ENCODE measurements at regions not wholly inside any gene's neighbourhood (a gene's known extent, or its start where the extent isn't known, plus 50 kb on each side); places are given as distances from the start of the nearest gene placed in this dataset.

GRCh38 chr13:111893607-111894443 is 173.1 kb upstream of the SOX1 start:
- no peaks in the 10 kb centered on the region for H3K36me3 ChIP-seq (ENCODE audit: insufficient read depth, low read length)
- peak overlapping the region; percentile 77 for H3K9ac ChIP-seq (ENCODE audit: low read depth, low read length)
- no peaks in the 10 kb centered on the region for H3K9me3 ChIP-seq (ENCODE audit: control insufficient read depth, insufficient read depth, low read length)
- peaks cover 8% of the 10 kb centered on the region; the same call in 1 of the 2 replicates for H3K4me1 ChIP-seq (ENCODE audit: insufficient read depth, low read length)

- Histone ChIP-seq H3K4me1 (ENCODE audit: insufficient read depth, low read length) (peaks cover 8% of the 10 kb centered on the region; the same call in 1 of the 2 replicates), H3K9ac (ENCODE audit: low read depth, low read length) (no peak overlapping the region)
These were observed 170.8 kb upstream of the SOX1 start for GRCh38 chr13:111895896-111896821.

GRCh38 chr13:111897178-111897845 is 169.6 kb upstream of the SOX1 start:
- peaks cover 5% of the 10 kb centered on the region; the same call in 1 of the 2 replicates for H3K4me1 ChIP-seq (ENCODE audit: insufficient read depth, low read length)
- no peak overlapping the region for H3K9ac ChIP-seq (ENCODE audit: low read depth, low read length)
- H3K9me3 ChIP-seq (ENCODE audit: control insufficient read depth, insufficient read depth, low read length), result no peaks in the 10 kb centered on the region
- no peaks in the 10 kb centered on the region for H3K36me3 ChIP-seq (ENCODE audit: insufficient read depth, low read length)

More at GRCh38 chr13:111895896-111896821, 170.8 kb upstream of the SOX1 start:
- Histone ChIP-seq H3K36me3 (ENCODE audit: insufficient read depth, low read length) (no peaks in the 10 kb centered on the region), H3K9me3 (ENCODE audit: control insufficient read depth, insufficient read depth, low read length) (no peaks in the 10 kb centered on the region)

GRCh38 chr13:111897846-111898215 is 169.1 kb upstream of the SOX1 start:
- Histone ChIP-seq H3K9ac (ENCODE audit: low read depth, low read length) (no peak overlapping the region), H3K36me3 (ENCODE audit: insufficient read depth, low read length) (no peaks in the 10 kb centered on the region), H3K4me1 (ENCODE audit: insufficient read depth, low read length) (no peaks in the 10 kb centered on the region), H3K9me3 (ENCODE audit: control insufficient read depth, insufficient read depth, low read length) (no peaks in the 10 kb centered on the region)

- no peak overlapping the region for H3K9ac ChIP-seq (ENCODE audit: low read depth, low read length)
- H3K36me3 ChIP-seq (ENCODE audit: insufficient read depth, low read length), result no peaks in the 10 kb centered on the region
- no peaks in the 10 kb centered on the region for H3K9me3 ChIP-seq (ENCODE audit: control insufficient read depth, insufficient read depth, low read length)
These were observed 167.8 kb upstream of the SOX1 start for GRCh38 chr13:111898956-111899713.

GRCh38 chr13:111899714-111900389 is 167.1 kb upstream of the SOX1 start:
- no peaks in the 10 kb centered on the region for H3K4me1 ChIP-seq (ENCODE audit: insufficient read depth, low read length)
- H3K36me3 ChIP-seq (ENCODE audit: insufficient read depth, low read length), result no peaks in the 10 kb centered on the region
- no peak overlapping the region for H3K9ac ChIP-seq (ENCODE audit: low read depth, low read length)
- no peaks in the 10 kb centered on the region for H3K9me3 ChIP-seq (ENCODE audit: control insufficient read depth, insufficient read depth, low read length)

More at GRCh38 chr13:111898956-111899713, 167.8 kb upstream of the SOX1 start:
- H3K4me1 ChIP-seq (ENCODE audit: insufficient read depth, low read length), result no peaks in the 10 kb centered on the region

GRCh38 chr13:111900390-111901131 is 166.4 kb upstream of the SOX1 start:
- Histone ChIP-seq H3K9ac (ENCODE audit: low read depth, low read length) (no peak overlapping the region), H3K4me1 (ENCODE audit: insufficient read depth, low read length) (no peaks in the 10 kb centered on the region), H3K36me3 (ENCODE audit: insufficient read depth, low read length) (no peaks in the 10 kb centered on the region), H3K9me3 (ENCODE audit: control insufficient read depth, insufficient read depth, low read length) (no peaks in the 10 kb centered on the region)

GRCh38 chr13:111901267-111901915 is 165.6 kb upstream of the SOX1 start:
- no peak overlapping the region for H3K9ac ChIP-seq (ENCODE audit: low read depth, low read length)
- no peaks in the 10 kb centered on the region for H3K9me3 ChIP-seq (ENCODE audit: control insufficient read depth, insufficient read depth, low read length)
- H3K36me3 ChIP-seq (ENCODE audit: insufficient read depth, low read length), result no peaks in the 10 kb centered on the region
- no peaks in the 10 kb centered on the region for H3K4me1 ChIP-seq (ENCODE audit: insufficient read depth, low read length)

GRCh38 chr13:111902726-111903125 is 164.2 kb upstream of the SOX1 start:
- Histone ChIP-seq H3K9ac (ENCODE audit: low read depth, low read length) (no peak overlapping the region), H3K4me1 (ENCODE audit: insufficient read depth, low read length) (no peaks in the 10 kb centered on the region), H3K36me3 (ENCODE audit: insufficient read depth, low read length) (no peaks in the 10 kb centered on the region), H3K9me3 (ENCODE audit: control insufficient read depth, insufficient read depth, low read length) (no peaks in the 10 kb centered on the region)

GRCh38 chr13:111903143-111903542 is 163.8 kb upstream of the SOX1 start:
- H3K4me1 ChIP-seq (ENCODE audit: insufficient read depth, low read length), result no peaks in the 10 kb centered on the region
- H3K9ac ChIP-seq (ENCODE audit: low read depth, low read length), result no peak overlapping the region
- no peaks in the 10 kb centered on the region for H3K9me3 ChIP-seq (ENCODE audit: control insufficient read depth, insufficient read depth, low read length)

GRCh38 chr13:111904166-111904565 is 162.8 kb upstream of the SOX1 start:
- Histone ChIP-seq H3K36me3 (ENCODE audit: insufficient read depth, low read length) (no peaks in the 10 kb centered on the region), H3K4me1 (ENCODE audit: insufficient read depth, low read length) (no peaks in the 10 kb centered on the region), H3K9me3 (ENCODE audit: control insufficient read depth, insufficient read depth, low read length) (no peaks in the 10 kb centered on the region), H3K9ac (ENCODE audit: low read depth, low read length) (no peak overlapping the region)

More at GRCh38 chr13:111903143-111903542, 163.8 kb upstream of the SOX1 start:
- no peaks in the 10 kb centered on the region for H3K36me3 ChIP-seq (ENCODE audit: insufficient read depth, low read length)
